ENCODE measurements at regions not wholly inside any gene's neighbourhood (a gene's known extent, or its start where the extent isn't known, plus 50 kb on each side); places are given as distances from the start of the nearest gene placed in this dataset.

GRCh38 chr6:169939554-169940164, 188.2 kb downstream of the ERMARD start:
- no peaks in the 10 kb centered on the region for H3K27me3 ChIP-seq
- TF ChIP-seq CTCF (IDR thresholded peaks at IDR 0.05) (no peak), POLR2A (IDR thresholded peaks at IDR 0.05) (no peak)
- ATAC-seq (no peak), DNase-seq (no peak)
- no peak overlapping the region for H3K4me3 ChIP-seq
- no peaks in the 10 kb centered on the region for H3K36me3 ChIP-seq (replicated peaks in 1 of 2; ENCODE audit: insufficient read depth in 1 of 2, low read depth in 2 of 2)
- H3K4me1 ChIP-seq: peaks cover 12% of the 10 kb centered on the region
- no peak overlapping the region for H3K27ac ChIP-seq
- H3K9me3 ChIP-seq: no peaks in the 10 kb centered on the region
- intact Hi-C loops (cut with DNase I): no loop called here
- WGBS, 2 donors: 92 to 93% methylated on average over 29 to 32 of the region's 32 CpGs

GRCh38 chr6:169938731-169939130, 187.3 kb downstream of the ERMARD start:
- no peaks in the 10 kb centered on the region for H3K9me3 ChIP-seq
- no peak for TF ChIP-seq POLR2A (IDR thresholded peaks at IDR 0.05)
- no peak for TF ChIP-seq CTCF (IDR thresholded peaks at IDR 0.05)
- ATAC-seq (no peak), DNase-seq (no peak)
- H3K4me1 ChIP-seq: peaks cover 22% of the 10 kb centered on the region
- 88 to 93% methylated on average over 11 to 15 of the region's 15 CpGs for WGBS, 2 donors
- H3K4me3 ChIP-seq: no peak overlapping the region
- H3K27me3 ChIP-seq: no peaks in the 10 kb centered on the region
- H3K27ac ChIP-seq: no peak overlapping the region
- H3K36me3 ChIP-seq (replicated peaks in 1 of 2; ENCODE audit: insufficient read depth in 1 of 2, low read depth in 2 of 2): no peaks in the 10 kb centered on the region
- intact Hi-C loops (cut with DNase I): no loop called here

- H3K9me3 ChIP-seq: no peaks in the 10 kb centered on the region
- 86 to 94% methylated on average over 8 to 11 of the region's 14 CpGs for WGBS, 2 donors
- H3K36me3 ChIP-seq (replicated peaks in 1 of 2; ENCODE audit: insufficient read depth in 1 of 2, low read depth in 2 of 2): no peaks in the 10 kb centered on the region
- no peak for DNase-seq
- H3K27ac ChIP-seq: no peak overlapping the region
- no peaks in the 10 kb centered on the region for H3K27me3 ChIP-seq
- no peak overlapping the region for H3K4me3 ChIP-seq
- peaks cover 26% of the 10 kb centered on the region for H3K4me1 ChIP-seq
- intact Hi-C loops (cut with DNase I): no loop called here
- TF ChIP-seq POLR2A (IDR thresholded peaks at IDR 0.05): no peak
- TF ChIP-seq CTCF (IDR thresholded peaks at IDR 0.05): no peak
- no peak for ATAC-seq
These were observed 186.9 kb downstream of the ERMARD start for GRCh38 chr6:169938262-169938701.

- H3K27ac ChIP-seq: no peak overlapping the region
- no peak overlapping the region for H3K4me3 ChIP-seq
- DNase-seq (no peak), ATAC-seq (no peak)
- H3K4me1 ChIP-seq: peaks cover 31% of the 10 kb centered on the region
- H3K9me3 ChIP-seq: no peaks in the 10 kb centered on the region
- intact Hi-C loops (cut with DNase I): no loop called here
- H3K27me3 ChIP-seq: no peaks in the 10 kb centered on the region
- WGBS, 2 donors: 78 to 82% methylated on average over 17 to 22 of the region's 23 CpGs
- no peaks in the 10 kb centered on the region for H3K36me3 ChIP-seq (replicated peaks in 1 of 2; ENCODE audit: insufficient read depth in 1 of 2, low read depth in 2 of 2)
- TF ChIP-seq POLR2A (IDR thresholded peaks at IDR 0.05) (no peak), CTCF (IDR thresholded peaks at IDR 0.05) (no peak)
These were observed 186.2 kb downstream of the ERMARD start for GRCh38 chr6:169937389-169938261.

Data from body of pancreas (tissue), 4 donors.